ENCODE measurements at regions not wholly inside any gene's neighbourhood (a gene's known extent, or its start where the extent isn't known, plus 50 kb on each side); places are given as distances from the start of the nearest gene placed in this dataset.
A peak's percentile ranks its signal among the peaks of the same experiment; 100 is the strongest.

DNA sequence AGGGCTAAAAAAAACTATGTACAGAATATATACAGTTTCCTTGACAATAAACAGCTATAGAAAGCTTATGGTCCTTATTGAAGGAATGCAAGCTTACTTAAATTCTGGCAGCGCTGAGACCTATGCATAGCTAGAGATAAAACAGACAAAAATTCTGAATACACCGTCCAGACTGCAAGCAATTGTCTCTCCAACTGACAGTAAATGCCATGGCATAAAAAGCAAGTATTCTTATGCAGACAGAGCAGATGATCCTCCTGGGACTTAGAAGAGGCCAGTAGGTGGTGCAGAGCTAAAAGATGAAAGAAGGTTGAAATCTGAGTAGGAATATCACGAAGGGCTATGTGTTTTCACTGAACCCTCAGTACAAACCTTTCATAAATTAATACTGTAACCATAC is 157.0 kb upstream of the CACNA2D1 start:
- POLR2A ChIA-PET: no interaction called here
- H3K4me3 ChIP-seq: no peak overlapping the region
- H3K79me2 ChIP-seq (ENCODE audit: control insufficient read depth, insufficient read depth, low read length): no peaks in the 10 kb centered on the region
- no peak overlapping the region for H3K4me2 ChIP-seq (ENCODE audit: control insufficient read depth, insufficient read depth)
- WGBS (ENCODE audit: insufficient coverage, insufficient replicate concordance, low lambda C conversion rate, missing lambda C conversion rate): 8% methylated on average over 3 of the region's 3 CpGs
- no peaks in the 10 kb centered on the region for H4K20me1 ChIP-seq (ENCODE audit: control insufficient read depth, insufficient read depth)
- intact Hi-C loops (cut with micrococcal nuclease; ENCODE audit: unreplicated experiment) (loop anchor here (10.0 kb wide), 1 partner anchor 556 kb away; no protein-coding TSS in a partner anchor), in situ Hi-C loops (cut with MboI) (loop anchor here (10.0 kb wide), 1 partner anchor 124 kb away; no protein-coding TSS in a partner anchor)
- FAIRE-seq (no peak), ATAC-seq (peak; percentile 33; the same call in 2 of the 3 replicates), DNase-seq (ENCODE audit: low read depth, low spot score) (no peak)
- H3K27me3 ChIP-seq (replicated peaks in 1 of 2; ENCODE audit: control insufficient read depth in 2 of 2, insufficient read depth in 2 of 2, low read length in 1 of 2): no peaks in the 10 kb centered on the region
- TF ChIP-seq MEF2B (IDR thresholded peaks at IDR 0.05; ENCODE audit: partially characterized antibody, poor library complexity, severe bottlenecking): peak; percentile 19
- no peak for TF ChIP-seq MEF2A (IDR thresholded peaks at IDR 0.05; ENCODE audit: insufficient read depth, low read depth, low read length)
- TF ChIP-seq RBBP5 (conservative IDR thresholded peaks at IDR 0.05): no peak
- no peak for TF ChIP-seq EP300 (IDR thresholded peaks at IDR 0.05; ENCODE audit: borderline replicate concordance in 1 of 2, control insufficient read depth in 1 of 2, low read depth in 2 of 2, low read length in 2 of 2)
- TF ChIP-seq, protein P1, sequence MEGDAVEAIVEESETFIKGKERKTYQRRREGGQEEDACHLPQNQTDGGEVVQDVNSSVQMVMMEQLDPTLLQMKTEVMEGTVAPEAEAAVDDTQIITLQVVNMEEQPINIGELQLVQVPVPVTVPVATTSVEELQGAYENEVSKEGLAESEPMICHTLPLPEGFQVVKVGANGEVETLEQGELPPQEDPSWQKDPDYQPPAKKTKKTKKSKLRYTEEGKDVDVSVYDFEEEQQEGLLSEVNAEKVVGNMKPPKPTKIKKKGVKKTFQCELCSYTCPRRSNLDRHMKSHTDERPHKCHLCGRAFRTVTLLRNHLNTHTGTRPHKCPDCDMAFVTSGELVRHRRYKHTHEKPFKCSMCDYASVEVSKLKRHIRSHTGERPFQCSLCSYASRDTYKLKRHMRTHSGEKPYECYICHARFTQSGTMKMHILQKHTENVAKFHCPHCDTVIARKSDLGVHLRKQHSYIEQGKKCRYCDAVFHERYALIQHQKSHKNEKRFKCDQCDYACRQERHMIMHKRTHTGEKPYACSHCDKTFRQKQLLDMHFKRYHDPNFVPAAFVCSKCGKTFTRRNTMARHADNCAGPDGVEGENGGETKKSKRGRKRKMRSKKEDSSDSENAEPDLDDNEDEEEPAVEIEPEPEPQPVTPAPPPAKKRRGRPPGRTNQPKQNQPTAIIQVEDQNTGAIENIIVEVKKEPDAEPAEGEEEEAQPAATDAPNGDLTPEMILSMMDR (IDR thresholded peaks at IDR 0.05 in 2 of 3, conservative IDR thresholded peaks at IDR 0.05 in 1 of 3; ENCODE audit: control insufficient read depth in 2 of 3, extremely low read depth in 1 of 3, insufficient read depth in 1 of 3, low read depth in 3 of 3, low read length in 3 of 3): 0 out of 6 replicates have a peak, but pooled peaks of 1 of the 3 experiments have one; percentile 8
- H3K36me3 ChIP-seq (ENCODE audit: control insufficient read depth in 2 of 2, insufficient read depth in 2 of 2, low read length in 1 of 2): no peaks in the 10 kb centered on the region
- no TSS peak for BruUV-seq (replicated peaks)
- CTCF ChIA-PET: interaction anchor here (0.8 to 1.4 kb wide), 8 partner anchors 9 to 1101 kb away, joined by 3 to 8 read pairs (median 4); no protein-coding TSS in a partner anchor
- H3K27ac ChIP-seq (ENCODE audit: control insufficient read depth, insufficient read depth): no peak overlapping the region
- H3K9ac ChIP-seq (ENCODE audit: control insufficient read depth, insufficient read depth, low read length): no peak overlapping the region
- SMC1A ChIA-PET (ENCODE audit: uncharacterized antibody, unreplicated experiment): interaction anchor here (0.9 to 1.6 kb wide), 12 partner anchors 11 to 1101 kb away, joined by 3 to 7 read pairs (median 4); no protein-coding TSS in a partner anchor
- no peak overlapping the region for H2AFZ ChIP-seq (ENCODE audit: control insufficient read depth, low read depth, low read length)
- RAD21 ChIA-PET (ENCODE audit: unreplicated experiment): interaction anchor here (0.7 to 1.1 kb wide), 7 partner anchors 9 to 1101 kb away, joined by 3 to 5 read pairs (median 3); no protein-coding TSS in a partner anchor
- no peaks in the 10 kb centered on the region for H3K9me3 ChIP-seq (replicated peaks; ENCODE audit: control insufficient read depth, insufficient read depth, low read length)
- H3K4me1 ChIP-seq (ENCODE audit: control insufficient read depth, insufficient read depth, low read length): no peaks in the 10 kb centered on the region
